Activated T-cell treated with anti-CD3 and anti-CD28 coated beads, Interleukin-2, amount 50 U/mL, for 24 hours (primary cell): ENCODE measurements at regions not wholly inside any gene's neighbourhood (a gene's known extent, or its start where the extent isn't known, plus 50 kb on each side); places are given as distances from the start of the nearest gene placed in this dataset.

Experiments used
- DNase-seq: peaks from one replicate; pipeline ENCODE4 v3.0.0-alpha.2; 2020
- H3K27ac Mint-ChIP-seq: 2 replicates; pipeline ENCODE4 v1.8.0; 2020; ENCODE audit warnings: mild to moderate bottlenecking, mixed read lengths
- H3K27me3 Mint-ChIP-seq: 2 replicates; pipeline ENCODE4 v1.8.0; 2020; ENCODE audit warnings: mixed read lengths
- H3K36me3 Mint-ChIP-seq: 2 replicates; pipeline ENCODE4 v1.8.0; 2020; ENCODE audit warnings: low read depth, mixed read lengths
- H3K4me1 Mint-ChIP-seq: 2 replicates; pipeline ENCODE4 v1.8.0; 2020; ENCODE audit warnings: low read depth, mixed read lengths
- H3K4me3 Mint-ChIP-seq: 2 replicates; pipeline ENCODE4 v1.8.0; 2020; ENCODE audit warnings: mild to moderate bottlenecking, moderate library complexity, mixed read lengths
- H3K9me3 Mint-ChIP-seq: 2 replicates; pipeline ENCODE4 v1.8.0; 2020; ENCODE audit warnings: mixed read lengths

DNA sequence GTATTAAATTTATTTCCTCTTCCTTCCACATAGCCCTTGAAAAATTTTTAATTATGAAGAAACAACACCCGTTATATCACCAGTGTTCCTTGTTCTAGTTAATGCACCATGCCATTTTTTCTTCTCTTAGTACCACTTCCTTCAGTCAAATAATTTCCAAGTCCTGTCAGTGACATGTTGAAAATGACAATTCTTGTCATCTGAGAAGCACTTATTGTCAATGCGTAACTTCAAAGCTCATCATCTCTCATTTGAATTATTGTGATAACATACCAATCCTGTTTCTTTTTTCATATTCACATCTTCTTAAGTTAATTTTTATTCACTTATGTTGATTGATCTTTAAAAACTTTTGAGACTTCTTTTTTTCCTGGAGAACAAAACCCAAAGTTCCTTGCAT lies 320.4 kb downstream of the ASXL3 start:
- H3K36me3 Mint-ChIP-seq = no peaks in the 10 kb centered on the region
- H3K27me3 Mint-ChIP-seq = no peaks in the 10 kb centered on the region
- no peaks in the 10 kb centered on the region for H3K4me1 Mint-ChIP-seq
- H3K9me3 Mint-ChIP-seq = peaks cover 26% of the 10 kb centered on the region
- no peak overlapping the region for H3K4me3 Mint-ChIP-seq
- H3K27ac Mint-ChIP-seq = no peak overlapping the region
- DNase-seq = no peak

DNA sequence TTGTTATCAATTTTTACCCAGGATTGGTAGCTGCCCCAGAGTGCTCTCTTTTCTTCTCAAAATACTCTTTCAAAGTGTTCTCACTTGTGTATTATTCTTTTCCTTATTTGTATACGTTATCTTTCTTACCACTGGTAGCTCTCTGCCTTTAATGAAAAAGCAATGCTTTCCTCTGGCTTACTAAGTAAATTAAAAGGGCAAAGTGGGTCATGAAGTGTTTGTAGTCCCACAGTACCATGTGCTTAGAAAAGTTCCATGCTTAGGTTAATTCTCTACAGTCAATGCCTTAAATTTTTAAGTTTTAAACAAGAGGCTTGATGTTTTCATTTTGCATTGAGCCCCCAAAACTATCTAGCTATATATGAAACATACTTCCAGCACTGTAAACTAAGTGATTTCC lies 300.2 kb downstream of the ASXL3 start:
- H3K27me3 Mint-ChIP-seq = no peaks in the 10 kb centered on the region
- no peak overlapping the region for H3K4me3 Mint-ChIP-seq
- no peak overlapping the region for H3K27ac Mint-ChIP-seq
- H3K9me3 Mint-ChIP-seq = peaks cover 19% of the 10 kb centered on the region
- no peaks in the 10 kb centered on the region for H3K4me1 Mint-ChIP-seq
- DNase-seq = no peak
- H3K36me3 Mint-ChIP-seq = no peaks in the 10 kb centered on the region

DNA sequence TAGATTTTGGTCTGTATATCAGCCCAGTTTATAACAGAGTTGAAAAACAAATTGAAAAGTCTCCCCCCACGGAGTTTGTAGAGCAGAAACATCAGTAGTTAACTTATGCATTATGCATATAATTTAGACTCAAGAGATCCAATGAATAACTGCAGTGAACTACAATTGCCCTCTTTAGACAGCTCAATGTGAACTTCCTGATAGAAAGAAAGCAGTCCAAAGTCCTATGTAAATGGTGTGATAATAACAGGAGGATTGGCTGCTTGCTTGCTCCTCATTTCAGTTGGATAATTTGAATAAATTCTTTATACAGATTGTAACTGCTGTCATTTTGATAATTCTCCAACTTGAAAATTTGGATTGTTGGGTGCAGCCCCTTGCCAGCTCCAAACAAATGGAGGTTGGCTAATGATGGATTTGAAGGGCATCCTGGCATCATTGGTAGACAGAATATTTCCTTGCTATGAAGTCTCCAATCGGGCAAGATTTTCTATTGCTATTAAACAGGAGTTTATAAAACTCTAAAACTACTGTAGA lies 297.1 kb downstream of the ASXL3 start:
- DNase-seq = no peak
- Mint-ChIP-seq H3K27me3 (no peaks in the 10 kb centered on the region), H3K36me3 (no peaks in the 10 kb centered on the region), H3K27ac (no peak overlapping the region), H3K4me3 (no peak overlapping the region), H3K4me1 (no peaks in the 10 kb centered on the region), H3K9me3 (peaks cover 19% of the 10 kb centered on the region)

DNA sequence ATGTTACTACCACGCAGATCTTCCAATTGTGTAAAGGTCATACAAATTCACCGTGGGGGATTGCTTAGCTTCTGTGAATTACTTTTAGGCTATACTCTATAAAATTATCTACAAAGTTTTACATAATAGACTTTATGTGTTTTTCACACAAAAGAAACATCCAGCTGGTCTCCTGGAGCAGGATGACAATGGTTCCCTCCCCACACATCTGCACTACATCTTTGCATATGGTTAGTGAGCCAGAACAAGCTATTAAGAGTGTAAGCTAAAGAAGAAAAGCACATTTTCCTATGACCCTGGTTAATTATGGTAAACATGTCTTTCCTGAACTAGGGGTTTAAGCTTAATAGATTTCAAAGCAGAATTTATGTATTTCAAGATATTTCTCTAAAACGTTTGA lies 295.1 kb downstream of the ASXL3 start:
- H3K4me1 Mint-ChIP-seq = no peaks in the 10 kb centered on the region
- no peak overlapping the region for H3K4me3 Mint-ChIP-seq
- no peak for DNase-seq
- H3K27me3 Mint-ChIP-seq = no peaks in the 10 kb centered on the region
- no peak overlapping the region for H3K27ac Mint-ChIP-seq
- H3K36me3 Mint-ChIP-seq = no peaks in the 10 kb centered on the region
- H3K9me3 Mint-ChIP-seq = peaks cover 19% of the 10 kb centered on the region

DNA sequence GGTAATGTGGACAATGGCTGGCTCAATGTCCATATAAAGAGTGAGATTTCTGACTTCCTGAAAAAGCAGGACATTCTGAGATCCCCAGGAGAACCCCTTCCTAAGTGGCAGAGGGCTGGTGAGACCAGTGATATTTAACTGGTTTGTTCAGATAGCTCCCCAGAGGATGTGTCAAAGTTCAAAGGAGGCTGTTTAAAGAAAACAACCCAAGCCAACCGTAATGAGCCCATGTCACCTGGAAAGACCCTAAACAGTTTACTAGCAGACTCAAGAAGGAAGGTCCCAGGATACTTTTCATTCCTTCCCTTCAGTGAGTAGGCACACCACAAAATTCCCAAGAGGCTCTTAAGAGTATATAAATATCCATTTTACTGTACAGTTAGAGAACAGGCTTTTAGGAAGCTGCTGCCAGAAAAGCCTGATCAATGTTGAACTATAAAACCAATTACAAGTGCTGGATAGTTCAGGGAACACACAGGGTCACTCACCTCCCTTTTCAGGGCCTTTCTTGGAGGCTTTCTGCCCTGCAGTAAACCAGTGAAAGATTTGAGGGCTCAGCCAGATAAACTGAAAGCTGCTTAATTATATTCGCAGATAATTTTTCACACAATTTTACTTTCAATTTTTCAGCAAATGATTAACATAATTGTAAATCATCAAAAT lies 293.5 kb downstream of the ASXL3 start:
- no peak overlapping the region for H3K27ac Mint-ChIP-seq
- no peak overlapping the region for H3K4me3 Mint-ChIP-seq
- H3K4me1 Mint-ChIP-seq = no peaks in the 10 kb centered on the region
- peaks cover 14% of the 10 kb centered on the region for H3K9me3 Mint-ChIP-seq
- no peaks in the 10 kb centered on the region for H3K27me3 Mint-ChIP-seq
- H3K36me3 Mint-ChIP-seq = no peaks in the 10 kb centered on the region
- no peak for DNase-seq

DNA sequence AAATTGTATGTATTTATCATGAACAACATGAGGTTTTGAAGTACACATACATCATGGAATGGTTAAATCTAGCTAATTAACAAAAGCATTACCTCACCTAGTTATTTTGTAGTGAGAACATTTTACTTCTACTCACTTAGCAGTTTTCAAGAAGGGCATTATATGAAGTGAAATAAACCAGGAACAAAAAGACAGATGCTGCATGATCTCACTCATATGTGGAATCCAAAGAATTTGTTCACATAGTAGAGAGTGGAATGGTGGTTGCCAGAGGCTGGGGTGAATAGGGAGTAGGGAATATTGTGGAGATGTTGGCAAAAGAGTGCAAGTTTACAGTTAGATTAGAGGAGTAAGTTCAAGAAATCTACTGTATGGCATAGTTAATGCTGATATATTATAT lies 292.0 kb downstream of the ASXL3 start:
- Mint-ChIP-seq H3K27me3 (no peaks in the 10 kb centered on the region), H3K9me3 (peaks cover 14% of the 10 kb centered on the region), H3K4me1 (no peaks in the 10 kb centered on the region), H3K36me3 (no peaks in the 10 kb centered on the region), H3K4me3 (no peak overlapping the region), H3K27ac (no peak overlapping the region)
- no peak for DNase-seq

DNA sequence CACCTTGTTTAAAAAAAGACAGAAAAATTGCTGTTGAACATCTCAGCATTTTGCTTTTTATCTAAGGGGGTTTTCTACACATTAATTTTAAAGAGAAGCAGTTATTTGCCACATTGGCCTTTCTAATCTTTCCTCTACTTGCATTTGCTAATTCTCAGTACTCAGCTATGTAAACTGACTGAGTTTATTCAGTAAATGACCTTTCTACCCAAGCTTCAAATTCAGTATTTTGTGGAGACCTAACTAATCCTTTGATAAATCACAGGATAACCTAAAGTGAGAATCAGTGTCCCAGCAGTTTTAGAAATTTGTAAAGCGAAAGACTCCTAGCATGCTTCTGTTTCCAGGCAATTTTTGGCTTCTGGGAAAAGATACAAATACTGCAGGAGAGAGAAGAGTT lies 288.4 kb downstream of the ASXL3 start:
- Mint-ChIP-seq H3K4me3 (no peak overlapping the region), H3K9me3 (peaks cover 6% of the 10 kb centered on the region), H3K27me3 (no peaks in the 10 kb centered on the region), H3K27ac (no peak overlapping the region), H3K4me1 (no peaks in the 10 kb centered on the region), H3K36me3 (no peaks in the 10 kb centered on the region)
- no peak for DNase-seq

DNA sequence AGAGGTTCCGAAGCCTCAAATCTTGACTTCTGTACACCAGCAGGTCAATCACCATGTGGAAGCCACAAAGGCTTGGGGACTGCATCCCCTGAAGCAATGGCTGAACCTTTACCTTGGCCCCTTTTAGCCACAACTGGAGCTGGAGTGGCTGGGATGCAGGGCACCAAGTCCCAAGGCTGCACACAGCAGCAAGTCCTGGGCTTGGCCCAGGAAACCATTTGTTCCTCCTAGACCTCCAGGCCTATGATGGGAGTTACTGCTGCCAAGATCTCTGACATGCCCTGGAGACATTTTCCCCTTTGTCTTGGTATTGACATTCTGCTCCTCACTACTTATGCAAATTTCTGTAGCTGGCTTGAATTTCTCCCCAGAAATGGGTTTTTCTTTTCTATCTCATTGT lies 285.9 kb downstream of the ASXL3 start:
- no peak overlapping the region for H3K4me3 Mint-ChIP-seq
- no peak overlapping the region for H3K27ac Mint-ChIP-seq
- no peaks in the 10 kb centered on the region for H3K27me3 Mint-ChIP-seq
- H3K9me3 Mint-ChIP-seq = peaks cover 6% of the 10 kb centered on the region
- DNase-seq = no peak
- H3K36me3 Mint-ChIP-seq = no peaks in the 10 kb centered on the region
- no peaks in the 10 kb centered on the region for H3K4me1 Mint-ChIP-seq

DNA sequence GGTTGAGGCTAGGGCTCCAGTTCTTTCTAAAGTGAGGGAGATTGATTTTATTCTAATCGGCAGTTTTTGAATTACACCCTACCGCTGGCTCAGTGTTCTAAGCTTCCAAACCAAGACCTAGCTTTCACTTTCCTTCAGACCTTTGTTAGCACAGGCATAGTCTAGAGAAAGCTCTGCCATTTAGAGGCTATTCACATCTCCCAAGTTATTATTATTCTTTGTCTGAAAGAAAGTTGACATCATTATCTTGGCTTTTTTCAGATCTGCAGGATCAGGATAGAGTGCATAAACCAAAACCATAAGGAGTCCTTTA lies 276.8 kb downstream of the ASXL3 start:
- H3K36me3 Mint-ChIP-seq = no peaks in the 10 kb centered on the region
- H3K27ac Mint-ChIP-seq = no peak overlapping the region
- peaks cover 12% of the 10 kb centered on the region for H3K9me3 Mint-ChIP-seq
- no peaks in the 10 kb centered on the region for H3K27me3 Mint-ChIP-seq
- no peak for DNase-seq
- H3K4me3 Mint-ChIP-seq = no peak overlapping the region
- no peaks in the 10 kb centered on the region for H3K4me1 Mint-ChIP-seq

DNA sequence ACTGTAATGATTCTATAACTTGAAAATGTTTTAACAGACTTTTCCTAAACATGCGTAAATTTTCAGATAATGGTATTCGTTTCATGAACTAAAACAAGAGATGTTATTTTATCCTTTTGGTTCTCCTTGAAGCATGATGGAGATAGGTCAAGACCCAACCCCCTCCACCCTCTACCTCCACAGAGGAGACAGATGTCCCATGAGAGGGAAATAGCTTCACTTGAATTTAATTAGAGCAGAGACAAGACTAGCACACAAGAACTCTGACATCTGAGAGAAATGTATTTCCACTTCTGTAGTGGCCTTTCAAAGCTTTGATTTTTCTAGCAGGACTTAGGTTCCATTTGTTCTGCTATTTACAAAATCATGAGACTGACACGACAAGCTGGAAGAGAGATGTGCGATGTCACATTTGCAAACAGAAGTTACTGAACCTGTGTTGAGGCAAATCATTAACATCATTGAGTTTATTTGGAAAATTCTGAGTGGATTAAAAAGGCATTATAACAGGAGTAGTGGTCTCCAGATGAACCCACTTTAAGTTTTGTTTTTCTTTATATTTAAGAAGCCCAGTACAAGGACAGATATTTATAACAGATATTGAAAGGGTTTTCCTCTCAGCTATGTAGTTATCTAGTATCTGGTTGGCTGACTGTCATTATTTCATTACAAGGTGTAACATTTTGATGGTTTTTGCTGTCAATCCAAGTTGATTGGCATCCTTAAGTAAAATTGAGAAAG lies 276.2 kb downstream of the ASXL3 start:
- DNase-seq = no peak
- Mint-ChIP-seq H3K4me3 (no peak overlapping the region), H3K27me3 (no peaks in the 10 kb centered on the region), H3K36me3 (no peaks in the 10 kb centered on the region), H3K4me1 (no peaks in the 10 kb centered on the region), H3K9me3 (peaks cover 12% of the 10 kb centered on the region), H3K27ac (no peak overlapping the region)

DNA sequence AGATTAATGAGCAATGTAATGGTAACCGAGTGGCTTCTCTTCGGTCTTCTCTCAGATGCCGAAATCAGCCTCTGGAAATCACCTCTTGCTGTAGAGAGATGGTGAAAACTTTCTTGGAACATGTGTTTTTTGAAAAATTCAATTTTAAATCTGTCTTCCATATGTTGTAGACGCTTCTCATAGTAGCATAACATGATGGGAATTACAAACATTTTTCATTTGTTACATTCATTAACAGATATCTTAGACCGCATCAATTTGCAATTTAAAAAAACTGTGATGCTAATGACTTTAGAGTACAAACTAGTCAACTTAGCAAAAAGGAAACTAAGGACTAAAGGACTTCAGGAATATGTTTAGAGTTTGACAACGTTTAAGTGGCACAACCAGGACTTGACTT lies 275.2 kb downstream of the ASXL3 start:
- no peak overlapping the region for H3K4me3 Mint-ChIP-seq
- no peaks in the 10 kb centered on the region for H3K27me3 Mint-ChIP-seq
- peaks cover 12% of the 10 kb centered on the region for H3K9me3 Mint-ChIP-seq
- H3K36me3 Mint-ChIP-seq = no peaks in the 10 kb centered on the region
- no peaks in the 10 kb centered on the region for H3K4me1 Mint-ChIP-seq
- H3K27ac Mint-ChIP-seq = no peak overlapping the region
- no peak for DNase-seq

DNA sequence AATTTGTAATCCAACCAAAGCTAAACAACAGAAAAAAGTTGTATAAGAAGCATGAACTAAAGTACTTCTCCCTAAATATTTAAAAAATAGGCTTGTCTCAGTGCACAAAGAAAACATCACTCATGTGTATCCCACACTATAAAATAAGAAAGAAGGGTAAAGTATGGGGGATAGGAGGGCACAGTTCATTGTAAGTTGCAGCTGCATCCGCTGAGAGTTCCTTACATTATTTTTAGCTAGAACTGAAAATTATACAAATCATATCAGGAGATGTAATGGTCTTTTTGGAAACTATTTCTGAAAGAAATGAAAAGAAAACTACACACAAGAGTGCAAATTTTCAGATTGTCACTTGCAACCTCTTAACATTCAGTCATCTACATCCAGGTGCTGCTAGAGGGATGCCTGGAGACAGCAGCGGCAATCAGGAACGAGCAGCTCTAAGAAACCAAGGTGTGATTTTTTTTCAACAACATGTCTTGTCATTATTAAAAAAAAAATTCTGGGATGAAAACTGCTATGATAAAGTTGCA lies 273.6 kb downstream of the ASXL3 start:
- DNase-seq = no peak
- Mint-ChIP-seq H3K4me3 (no peak overlapping the region), H3K9me3 (peaks cover 17% of the 10 kb centered on the region), H3K27ac (no peak overlapping the region), H3K36me3 (no peaks in the 10 kb centered on the region), H3K27me3 (no peaks in the 10 kb centered on the region), H3K4me1 (no peaks in the 10 kb centered on the region)

DNA sequence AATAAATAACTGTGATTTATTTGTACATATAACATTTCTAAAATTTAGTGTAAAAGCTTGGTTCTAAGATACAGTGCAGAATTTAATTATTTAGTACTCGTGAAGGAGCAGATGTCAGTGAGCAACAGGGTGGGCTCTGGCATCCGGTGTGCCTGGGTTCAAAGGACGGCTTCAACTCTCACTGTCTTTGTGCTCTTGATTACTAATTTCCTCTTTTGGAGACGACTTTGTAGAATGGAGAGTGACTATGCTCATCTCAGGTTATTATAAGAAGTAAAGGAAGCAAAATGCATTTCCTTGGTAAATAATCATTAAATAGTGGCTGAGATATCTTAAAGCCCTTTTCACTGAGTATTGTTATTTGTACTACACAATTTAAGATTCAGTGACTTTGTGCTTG lies 271.7 kb downstream of the ASXL3 start:
- DNase-seq = no peak
- Mint-ChIP-seq H3K27me3 (no peaks in the 10 kb centered on the region), H3K4me1 (no peaks in the 10 kb centered on the region), H3K4me3 (no peak overlapping the region), H3K27ac (no peak overlapping the region), H3K9me3 (peaks cover 13% of the 10 kb centered on the region), H3K36me3 (no peaks in the 10 kb centered on the region)

DNA sequence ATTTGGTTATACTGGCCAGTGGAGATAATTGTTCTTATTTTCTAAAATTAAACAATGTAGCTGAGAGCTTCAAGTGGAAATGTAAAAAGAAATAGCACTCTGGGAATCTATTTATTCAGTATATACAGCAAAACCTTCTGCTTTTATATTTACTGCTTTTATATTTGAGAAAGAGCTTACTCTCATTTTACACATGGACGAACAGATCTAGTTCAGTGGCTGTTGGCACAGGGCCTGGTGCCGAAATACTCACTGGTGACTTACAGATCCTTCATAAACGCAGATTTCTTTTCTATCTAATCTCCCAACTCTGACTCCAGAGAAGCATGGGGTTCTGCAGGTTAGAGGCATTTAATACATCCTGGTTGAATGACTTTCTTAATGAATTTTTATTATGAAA lies 266.2 kb downstream of the ASXL3 start:
- no peak for DNase-seq

DNA sequence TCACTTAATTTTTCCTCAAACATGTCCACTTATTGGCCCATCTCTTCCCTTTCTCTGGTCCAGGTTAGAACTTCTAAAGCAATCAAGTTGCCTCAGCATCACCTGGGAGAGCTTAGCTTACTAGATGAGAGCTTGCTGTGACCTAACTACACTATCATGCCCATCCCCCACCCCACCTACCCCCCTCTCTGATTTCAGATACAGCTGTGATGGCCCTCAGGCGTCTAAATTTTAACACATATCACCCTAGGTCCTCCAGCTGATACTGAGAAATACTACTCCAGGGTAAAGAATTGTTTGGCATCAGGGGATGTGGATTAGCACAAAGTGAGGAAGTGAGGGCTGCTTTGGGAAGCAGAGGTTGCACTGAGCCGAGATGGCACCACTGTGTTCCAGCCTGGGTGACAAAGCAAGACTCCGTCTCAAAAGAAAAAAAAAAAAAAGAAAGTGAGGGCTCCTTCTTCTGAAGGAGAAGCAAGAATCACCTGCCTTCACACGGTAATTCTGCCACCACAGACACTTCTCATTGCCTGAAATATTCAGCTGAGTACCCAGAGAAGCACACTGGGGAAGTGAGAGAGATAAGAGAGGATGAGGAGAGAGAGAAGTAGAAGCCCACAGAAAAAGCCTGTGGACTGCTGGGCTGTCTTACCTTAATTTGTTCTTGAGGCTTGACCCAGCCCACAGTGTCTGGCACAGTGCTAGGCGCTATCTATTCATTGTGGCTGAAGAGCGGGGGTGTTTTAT lies 263.4 kb downstream of the ASXL3 start:
- no peak overlapping the region for H3K4me3 Mint-ChIP-seq
- H3K9me3 Mint-ChIP-seq = peaks cover 3% of the 10 kb centered on the region
- H3K4me1 Mint-ChIP-seq = no peaks in the 10 kb centered on the region
- H3K27ac Mint-ChIP-seq = no peak overlapping the region
- no peaks in the 10 kb centered on the region for H3K27me3 Mint-ChIP-seq
- DNase-seq = no peak
- no peaks in the 10 kb centered on the region for H3K36me3 Mint-ChIP-seq

More for the DNA sequence above, 266.2 kb downstream of the ASXL3 start:
- H3K4me3 Mint-ChIP-seq = no peak overlapping the region
- H3K27ac Mint-ChIP-seq = no peak overlapping the region
- H3K9me3 Mint-ChIP-seq = peaks cover 8% of the 10 kb centered on the region
- H3K36me3 Mint-ChIP-seq = no peaks in the 10 kb centered on the region
- H3K4me1 Mint-ChIP-seq = no peaks in the 10 kb centered on the region
- H3K27me3 Mint-ChIP-seq = no peaks in the 10 kb centered on the region
